ENCODE measurements at regions not wholly inside any gene's neighbourhood (a gene's known extent, or its start where the extent isn't known, plus 50 kb on each side); places are given as distances from the start of the nearest gene placed in this dataset.

GRCh38 chr17:34850023-34850422, 111.2 kb downstream of the CCT6B start:
- no peaks in the 10 kb centered on the region for H3K4me1 ChIP-seq (ENCODE audit: insufficient read depth, low read length)
- no peak for DNase-seq
- intact Hi-C loops (cut with micrococcal nuclease), result no loop called here
- H3K27me3 ChIP-seq (ENCODE audit: low read length), result peaks cover 9% of the 10 kb centered on the region; the same call in 1 of the 2 replicates
- no peak overlapping the region for H3K27ac ChIP-seq (ENCODE audit: low read length)
- no peak for ATAC-seq
- H3K36me3 ChIP-seq (ENCODE audit: low read depth, low read length), result no peaks in the 10 kb centered on the region
- no peak overlapping the region for H3K9ac ChIP-seq (ENCODE audit: low read length)
- H3K9me2 ChIP-seq (replicated peaks; ENCODE audit: low read length), result no peaks in the 10 kb centered on the region
- no TSS peak for BruUV-seq (replicated peaks)
- H3K79me2 ChIP-seq (ENCODE audit: low read length), result no peaks in the 10 kb centered on the region
- no peaks in the 10 kb centered on the region for H3K9me3 ChIP-seq (ENCODE audit: low read length)
- H4K20me1 ChIP-seq (ENCODE audit: low read length), result no peaks in the 10 kb centered on the region
- ChIA-PET POLR2A (ENCODE audit: unreplicated experiment) (no interaction called here), CTCF (no interaction called here)
- no peaks in the 10 kb centered on the region for H3F3A ChIP-seq (ENCODE audit: low read length, unreplicated experiment)
- no peak overlapping the region for H2AFZ ChIP-seq (ENCODE audit: low read length)
- H3K4me3 ChIP-seq (ENCODE audit: low read length), result no peak overlapping the region
- TF ChIP-seq EZH2phosphoT487 (IDR thresholded peaks at IDR 0.05; ENCODE audit: borderline replicate concordance, low read length) (no peak), CTCF (conservative IDR thresholded peaks at IDR 0.05; ENCODE audit: low read depth, low read length) (no peak), EZH2 (IDR thresholded peaks at IDR 0.05; ENCODE audit: low read length, unreplicated experiment) (no peak)
- no peak overlapping the region for H3K4me2 ChIP-seq (ENCODE audit: low read length)

GRCh38 chr17:34847938-34848337, 113.3 kb downstream of the CCT6B start:
- BruUV-seq (replicated peaks), result no TSS peak
- Histone ChIP-seq H3K9me3 (ENCODE audit: low read length) (no peaks in the 10 kb centered on the region), H4K20me1 (ENCODE audit: low read length) (no peaks in the 10 kb centered on the region), H3K27ac (ENCODE audit: low read length) (no peak overlapping the region), H3K4me3 (ENCODE audit: low read length) (no peak overlapping the region), H3K27me3 (ENCODE audit: low read length) (no peaks in the 10 kb centered on the region; the same call in 1 of the 2 replicates), H3K4me1 (ENCODE audit: insufficient read depth, low read length) (no peaks in the 10 kb centered on the region), H3K9ac (ENCODE audit: low read length) (no peak overlapping the region), H3K79me2 (ENCODE audit: low read length) (no peaks in the 10 kb centered on the region), H3K4me2 (ENCODE audit: low read length) (no peak overlapping the region), H2AFZ (ENCODE audit: low read length) (no peak overlapping the region), H3K36me3 (ENCODE audit: low read depth, low read length) (no peaks in the 10 kb centered on the region), H3K9me2 (replicated peaks; ENCODE audit: low read length) (no peaks in the 10 kb centered on the region), H3F3A (ENCODE audit: low read length, unreplicated experiment) (no peaks in the 10 kb centered on the region)
- DNase-seq (no peak), ATAC-seq (no peak)
- TF ChIP-seq EZH2phosphoT487 (IDR thresholded peaks at IDR 0.05; ENCODE audit: borderline replicate concordance, low read length) (no peak), CTCF (conservative IDR thresholded peaks at IDR 0.05; ENCODE audit: low read depth, low read length) (no peak), EZH2 (IDR thresholded peaks at IDR 0.05; ENCODE audit: low read length, unreplicated experiment) (no peak)
- intact Hi-C loops (cut with micrococcal nuclease), result no loop called here
- ChIA-PET CTCF (no interaction called here), POLR2A (ENCODE audit: unreplicated experiment) (no interaction called here)

- H3K4me2 ChIP-seq (ENCODE audit: low read length), result no peak overlapping the region
- POLR2A ChIA-PET (ENCODE audit: unreplicated experiment), result no interaction called here
- no peaks in the 10 kb centered on the region for H3K9me2 ChIP-seq (replicated peaks; ENCODE audit: low read length)
- BruUV-seq (replicated peaks), result no TSS peak
- H3K4me1 ChIP-seq (ENCODE audit: insufficient read depth, low read length), result no peaks in the 10 kb centered on the region
- H4K20me1 ChIP-seq (ENCODE audit: low read length), result no peaks in the 10 kb centered on the region
- no peaks in the 10 kb centered on the region for H3K9me3 ChIP-seq (ENCODE audit: low read length)
- no peak for DNase-seq
- no peaks in the 10 kb centered on the region for H3F3A ChIP-seq (ENCODE audit: low read length, unreplicated experiment)
- no peak overlapping the region for H3K9ac ChIP-seq (ENCODE audit: low read length)
- ATAC-seq, result no peak
- H3K4me3 ChIP-seq (ENCODE audit: low read length), result no peak overlapping the region
- no peaks in the 10 kb centered on the region; the same call in 1 of the 2 replicates for H3K27me3 ChIP-seq (ENCODE audit: low read length)
- H2AFZ ChIP-seq (ENCODE audit: low read length), result no peak overlapping the region
- no peaks in the 10 kb centered on the region for H3K79me2 ChIP-seq (ENCODE audit: low read length)
- intact Hi-C loops (cut with micrococcal nuclease), result no loop called here
- H3K27ac ChIP-seq (ENCODE audit: low read length), result no peak overlapping the region
- no peaks in the 10 kb centered on the region for H3K36me3 ChIP-seq (ENCODE audit: low read depth, low read length)
- TF ChIP-seq EZH2 (IDR thresholded peaks at IDR 0.05; ENCODE audit: low read length, unreplicated experiment), result no peak
- no peak for TF ChIP-seq CTCF (conservative IDR thresholded peaks at IDR 0.05; ENCODE audit: low read depth, low read length)
- no peak for TF ChIP-seq EZH2phosphoT487 (IDR thresholded peaks at IDR 0.05; ENCODE audit: borderline replicate concordance, low read length)
- CTCF ChIA-PET, result no interaction called here
These were observed 116.0 kb downstream of the CCT6B start for GRCh38 chr17:34845296-34845695.

Measured in PC-3 (cell line).